RWPE2 (cell line): ENCODE measurements at regions not wholly inside any gene's neighbourhood (a gene's known extent, or its start where the extent isn't known, plus 50 kb on each side); places are given as distances from the start of the nearest gene placed in this dataset.

Experiments used
- ATAC-seq: fragments of 200-7000 bp; cut with Tn5 transposase; 3 replicates; pipeline ENCODE4 v1.9.1; 2021; ENCODE audit warnings: low read depth
- DNase-seq: peaks from one replicate; pipeline ENCODE4 v3.0.0-alpha.2; 2020; ENCODE audit warnings: low spot score
- H3K27ac ChIP-seq: fragments of 450-650 bp; 2 replicates; pipeline ENCODE4 v1.5.1; 2017; ENCODE audit warnings: mild to moderate bottlenecking; ENCODE audit not compliant: poor library complexity, severe bottlenecking
- H3K27me3 ChIP-seq: fragments of 250-450 bp; sonication (Bioruptor Pico); 2 replicates; pipeline ENCODE4 v1.5.1; 2021; ENCODE audit warnings: mild to moderate bottlenecking, moderate library complexity; ENCODE audit not compliant: insufficient read depth, poor library complexity, severe bottlenecking
- H3K36me3 ChIP-seq: fragments of 250-450 bp; sonication (Bioruptor Pico); 2 replicates; pipeline ENCODE4 v1.5.1; 2020; ENCODE audit warnings: low read depth, mild to moderate bottlenecking, moderate library complexity
- H3K4me1 ChIP-seq: fragments of 250-450 bp; sonication (Bioruptor Pico); 2 replicates; pipeline ENCODE4 v1.5.1; 2021; ENCODE audit warnings: mild to moderate bottlenecking, moderate library complexity; ENCODE audit not compliant: insufficient read depth, poor library complexity, severe bottlenecking
- H3K4me3 ChIP-seq: fragments of 250-450 bp; sonication (Bioruptor Pico); 2 replicates; pipeline ENCODE4 v1.5.1; 2021; ENCODE audit warnings: mild to moderate bottlenecking, moderate library complexity; ENCODE audit not compliant: severe bottlenecking
- H3K9me3 ChIP-seq: fragments of 250-450 bp; sonication (Bioruptor Pico); 2 replicates; pipeline ENCODE4 v1.5.1; 2021; ENCODE audit warnings: mild to moderate bottlenecking, moderate library complexity; ENCODE audit not compliant: severe bottlenecking
- CTCF ChIP-seq: fragments of 450-650 bp; IDR thresholded peaks from one replicate; pipeline ENCODE4 v1.5.1; 2017; ENCODE audit warnings: mild to moderate bottlenecking, moderate library complexity; ENCODE audit not compliant: poor library complexity, severe bottlenecking

GRCh38 chr17:34416116-34416515 lies 53.1 kb upstream of the CCL1 start:
- TF ChIP-seq CTCF: no peak
- ATAC-seq (no peak), DNase-seq (no peak)
- no peaks in the 10 kb centered on the region for H3K36me3 ChIP-seq
- no peaks in the 10 kb centered on the region for H3K4me1 ChIP-seq
- peaks cover 25% of the 10 kb centered on the region for H3K27me3 ChIP-seq
- no peak overlapping the region for H3K4me3 ChIP-seq
- no peaks in the 10 kb centered on the region for H3K9me3 ChIP-seq
- H3K27ac ChIP-seq: no peak overlapping the region

GRCh38 chr17:34414339-34414738 lies 51.3 kb upstream of the CCL1 start:
- no peak for ATAC-seq
- H3K27me3 ChIP-seq: peaks cover 36% of the 10 kb centered on the region
- H3K4me3 ChIP-seq: no peak overlapping the region
- no peak for TF ChIP-seq CTCF
- no peaks in the 10 kb centered on the region for H3K36me3 ChIP-seq
- no peaks in the 10 kb centered on the region for H3K9me3 ChIP-seq
- H3K4me1 ChIP-seq: no peaks in the 10 kb centered on the region
- no peak overlapping the region for H3K27ac ChIP-seq
- no peak for DNase-seq

GRCh38 chr17:34413443-34414119 lies 50.5 kb upstream of the CCL1 start:
- Histone ChIP-seq H3K4me3 (no peak overlapping the region), H3K36me3 (no peaks in the 10 kb centered on the region), H3K27me3 (peaks cover 36% of the 10 kb centered on the region), H3K4me1 (no peaks in the 10 kb centered on the region), H3K9me3 (no peaks in the 10 kb centered on the region), H3K27ac (no peak overlapping the region)
- ATAC-seq: no peak
- no peak for DNase-seq
- TF ChIP-seq CTCF: no peak

GRCh38 chr17:34412965-34413441 lies 50.0 kb upstream of the CCL1 start:
- peaks cover 33% of the 10 kb centered on the region for H3K27me3 ChIP-seq
- H3K4me3 ChIP-seq: no peak overlapping the region
- H3K36me3 ChIP-seq: no peaks in the 10 kb centered on the region
- H3K27ac ChIP-seq: no peak overlapping the region
- H3K4me1 ChIP-seq: no peaks in the 10 kb centered on the region
- no peaks in the 10 kb centered on the region for H3K9me3 ChIP-seq
- DNase-seq: no peak
- TF ChIP-seq CTCF: no peak
- ATAC-seq: no peak
